ENCODE measurements at regions not wholly inside any gene's neighbourhood (a gene's known extent, or its start where the extent isn't known, plus 50 kb on each side); places are given as distances from the start of the nearest gene placed in this dataset.

- TF ChIP-seq CTCF (conservative IDR thresholded peaks at IDR 0.05; ENCODE audit: low read depth in 2 of 2) (no peak), EZH2 (IDR thresholded peaks at IDR 0.05; ENCODE audit: low read depth, unreplicated experiment) (no peak)
These were observed 306.0 kb upstream of the TBX22 start for GRCh38 chrX:79708581-79708980.
